Liver (tissue), 3 donors: ENCODE measurements at regions not wholly inside any gene's neighbourhood (a gene's known extent, or its start where the extent isn't known, plus 50 kb on each side); places are given as distances from the start of the nearest gene placed in this dataset.

ENCODE experiments used
- EGR1 ChIP-seq, 2 donors: IDR thresholded peaks; 2 replicates each; pipeline ENCODE4 v1.6.1; 2016 to 2018; ENCODE audit warnings: antibody characterized with exemption in 2 of 2, low read depth in 2 of 2
- FOXA2 ChIP-seq: IDR thresholded peaks from 2 replicates; pipeline ENCODE4 v1.6.1; 2016; ENCODE audit warnings: antibody characterized with exemption
- GABPA ChIP-seq, 2 donors: IDR thresholded peaks in 1 of 2; conservative IDR thresholded peaks in 1 of 2; 2 replicates each; pipeline ENCODE4 v1.6.1; 2016; ENCODE audit warnings: antibody characterized with exemption in 2 of 2, mild to moderate bottlenecking in 1 of 2, moderate library complexity in 1 of 2
- NR2F2 ChIP-seq: IDR thresholded peaks from 2 replicates; pipeline ENCODE4 v1.6.1; 2016; ENCODE audit warnings: antibody characterized with exemption
- RAD21 ChIP-seq, 2 donors: IDR thresholded peaks; 2 replicates each; pipeline ENCODE4 v1.6.1; 2016; ENCODE audit warnings: antibody characterized with exemption in 2 of 2, mild to moderate bottlenecking in 2 of 2
- RXRA ChIP-seq, 2 donors: IDR thresholded peaks; 2 replicates each; pipeline ENCODE4 v1.6.1; 2017 to 2018; ENCODE audit warnings: antibody characterized with exemption in 2 of 2, mild to moderate bottlenecking in 1 of 2
- SP1 ChIP-seq: IDR thresholded peaks from 2 replicates; pipeline ENCODE4 v1.6.1; 2018; ENCODE audit warnings: antibody characterized with exemption, mild to moderate bottlenecking
- TAF1 ChIP-seq: conservative IDR thresholded peaks from 2 replicates; pipeline ENCODE4 v1.6.1; 2016; ENCODE audit warnings: antibody characterized with exemption, mild to moderate bottlenecking
- YY1 ChIP-seq: IDR thresholded peaks from 2 replicates; pipeline ENCODE4 v1.6.1; 2016; ENCODE audit warnings: antibody characterized with exemption, mild to moderate bottlenecking
- TF ChIP-seq, protein P1 (sequence below): fragments of 150-350 bp; IDR thresholded peaks from 2 replicates; pipeline ENCODE4 v1.5.1; 2017; ENCODE audit warnings: improper control_type of control experiment, low read depth, low read length; ENCODE audit not compliant: missing input control
- TF ChIP-seq, protein P2 (sequence below): IDR thresholded peaks from 2 replicates; pipeline ENCODE4 v1.6.1; 2016; ENCODE audit warnings: antibody characterized with exemption
- TF ChIP-seq, protein P3 (sequence below): IDR thresholded peaks from 2 replicates; pipeline ENCODE4 v1.6.1; 2016; ENCODE audit warnings: antibody characterized with exemption, mild to moderate bottlenecking
- TF ChIP-seq, protein P4 (sequence below): IDR thresholded peaks from 2 replicates; pipeline ENCODE4 v1.6.1; 2016; ENCODE audit warnings: antibody characterized with exemption
- donor health status: healthy.
- donor health status: healthy.

DNA sequence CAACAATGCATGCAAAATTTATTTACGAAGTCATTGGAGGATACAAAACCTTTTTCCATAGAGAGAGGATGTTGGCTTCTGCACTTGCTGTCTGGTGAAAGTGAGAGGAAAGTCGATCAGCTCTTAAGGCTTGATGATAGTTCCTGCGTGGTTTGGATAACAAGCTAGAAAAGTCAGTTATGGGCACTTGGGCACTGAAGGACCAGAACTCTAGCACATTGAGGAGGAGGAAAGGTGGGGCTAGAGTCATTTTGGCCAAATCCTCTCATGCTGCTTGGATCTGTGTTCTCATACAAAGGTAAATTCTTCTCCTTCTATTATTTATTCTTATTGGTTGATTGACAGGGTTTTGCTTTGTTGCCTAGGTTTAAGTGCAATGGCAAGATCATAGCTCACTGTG is 245.9 kb upstream of the ADAMTSL1 start:
- no peak for TF ChIP-seq GABPA (IDR thresholded peaks at IDR 0.05 in 1 of 2, conservative IDR thresholded peaks at IDR 0.05 in 1 of 2)
- TF ChIP-seq, protein P1, sequence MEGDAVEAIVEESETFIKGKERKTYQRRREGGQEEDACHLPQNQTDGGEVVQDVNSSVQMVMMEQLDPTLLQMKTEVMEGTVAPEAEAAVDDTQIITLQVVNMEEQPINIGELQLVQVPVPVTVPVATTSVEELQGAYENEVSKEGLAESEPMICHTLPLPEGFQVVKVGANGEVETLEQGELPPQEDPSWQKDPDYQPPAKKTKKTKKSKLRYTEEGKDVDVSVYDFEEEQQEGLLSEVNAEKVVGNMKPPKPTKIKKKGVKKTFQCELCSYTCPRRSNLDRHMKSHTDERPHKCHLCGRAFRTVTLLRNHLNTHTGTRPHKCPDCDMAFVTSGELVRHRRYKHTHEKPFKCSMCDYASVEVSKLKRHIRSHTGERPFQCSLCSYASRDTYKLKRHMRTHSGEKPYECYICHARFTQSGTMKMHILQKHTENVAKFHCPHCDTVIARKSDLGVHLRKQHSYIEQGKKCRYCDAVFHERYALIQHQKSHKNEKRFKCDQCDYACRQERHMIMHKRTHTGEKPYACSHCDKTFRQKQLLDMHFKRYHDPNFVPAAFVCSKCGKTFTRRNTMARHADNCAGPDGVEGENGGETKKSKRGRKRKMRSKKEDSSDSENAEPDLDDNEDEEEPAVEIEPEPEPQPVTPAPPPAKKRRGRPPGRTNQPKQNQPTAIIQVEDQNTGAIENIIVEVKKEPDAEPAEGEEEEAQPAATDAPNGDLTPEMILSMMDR: no peak
- no peak for TF ChIP-seq SP1
- TF ChIP-seq, protein P2, sequence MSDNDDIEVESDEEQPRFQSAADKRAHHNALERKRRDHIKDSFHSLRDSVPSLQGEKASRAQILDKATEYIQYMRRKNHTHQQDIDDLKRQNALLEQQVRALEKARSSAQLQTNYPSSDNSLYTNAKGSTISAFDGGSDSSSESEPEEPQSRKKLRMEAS: no peak
- TF ChIP-seq, protein P3, sequence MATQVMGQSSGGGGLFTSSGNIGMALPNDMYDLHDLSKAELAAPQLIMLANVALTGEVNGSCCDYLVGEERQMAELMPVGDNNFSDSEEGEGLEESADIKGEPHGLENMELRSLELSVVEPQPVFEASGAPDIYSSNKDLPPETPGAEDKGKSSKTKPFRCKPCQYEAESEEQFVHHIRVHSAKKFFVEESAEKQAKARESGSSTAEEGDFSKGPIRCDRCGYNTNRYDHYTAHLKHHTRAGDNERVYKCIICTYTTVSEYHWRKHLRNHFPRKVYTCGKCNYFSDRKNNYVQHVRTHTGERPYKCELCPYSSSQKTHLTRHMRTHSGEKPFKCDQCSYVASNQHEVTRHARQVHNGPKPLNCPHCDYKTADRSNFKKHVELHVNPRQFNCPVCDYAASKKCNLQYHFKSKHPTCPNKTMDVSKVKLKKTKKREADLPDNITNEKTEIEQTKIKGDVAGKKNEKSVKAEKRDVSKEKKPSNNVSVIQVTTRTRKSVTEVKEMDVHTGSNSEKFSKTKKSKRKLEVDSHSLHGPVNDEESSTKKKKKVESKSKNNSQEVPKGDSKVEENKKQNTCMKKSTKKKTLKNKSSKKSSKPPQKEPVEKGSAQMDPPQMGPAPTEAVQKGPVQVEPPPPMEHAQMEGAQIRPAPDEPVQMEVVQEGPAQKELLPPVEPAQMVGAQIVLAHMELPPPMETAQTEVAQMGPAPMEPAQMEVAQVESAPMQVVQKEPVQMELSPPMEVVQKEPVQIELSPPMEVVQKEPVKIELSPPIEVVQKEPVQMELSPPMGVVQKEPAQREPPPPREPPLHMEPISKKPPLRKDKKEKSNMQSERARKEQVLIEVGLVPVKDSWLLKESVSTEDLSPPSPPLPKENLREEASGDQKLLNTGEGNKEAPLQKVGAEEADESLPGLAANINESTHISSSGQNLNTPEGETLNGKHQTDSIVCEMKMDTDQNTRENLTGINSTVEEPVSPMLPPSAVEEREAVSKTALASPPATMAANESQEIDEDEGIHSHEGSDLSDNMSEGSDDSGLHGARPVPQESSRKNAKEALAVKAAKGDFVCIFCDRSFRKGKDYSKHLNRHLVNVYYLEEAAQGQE: no peak
- TF ChIP-seq TAF1: no peak
- no peak for TF ChIP-seq FOXA2
- TF ChIP-seq, protein P4, sequence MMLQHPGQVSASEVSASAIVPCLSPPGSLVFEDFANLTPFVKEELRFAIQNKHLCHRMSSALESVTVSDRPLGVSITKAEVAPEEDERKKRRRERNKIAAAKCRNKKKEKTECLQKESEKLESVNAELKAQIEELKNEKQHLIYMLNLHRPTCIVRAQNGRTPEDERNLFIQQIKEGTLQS: no peak
- TF ChIP-seq NR2F2: no peak
- no peak for TF ChIP-seq RXRA (IDR thresholded peaks at IDR 0.05)
- TF ChIP-seq YY1: no peak
- TF ChIP-seq EGR1 (IDR thresholded peaks at IDR 0.05; ENCODE audit: low read depth in 2 of 2): no peak
- TF ChIP-seq RAD21 (IDR thresholded peaks at IDR 0.05): no peak
